Stimulated activated CD4-positive, alpha-beta T cell treated with anti-CD3 and anti-CD28 coated beads, Interleukin-4, amount 100 ng/mL, for 24 hours (primary cell): ENCODE measurements at regions not wholly inside any gene's neighbourhood (a gene's known extent, or its start where the extent isn't known, plus 50 kb on each side); places are given as distances from the start of the nearest gene placed in this dataset.

Experiments
- DNase-seq: peaks from one replicate; pipeline ENCODE4 v3.0.0-alpha.2; 2020

GRCh38 chr12:116382686-116383530, 105.4 kb upstream of the MED13L start:
- no peak for DNase-seq

- DNase-seq = no peak
These were observed 106.7 kb upstream of the MED13L start for GRCh38 chr12:116384175-116384574.

- no peak for DNase-seq
These were observed 107.4 kb upstream of the MED13L start for GRCh38 chr12:116384691-116385485.

- no peak for DNase-seq
These were observed 108.2 kb upstream of the MED13L start for GRCh38 chr12:116385486-116386217.

GRCh38 chr12:116389326-116389725, 111.8 kb upstream of the MED13L start:
- no peak for DNase-seq

- no peak for DNase-seq
These were observed 112.5 kb upstream of the MED13L start for GRCh38 chr12:116389990-116390389.

GRCh38 chr12:116390401-116391335, 113.2 kb upstream of the MED13L start:
- no peak for DNase-seq

GRCh38 chr12:116391501-116391900, 114.0 kb upstream of the MED13L start:
- DNase-seq = no peak

- no peak for DNase-seq
These were observed 114.6 kb upstream of the MED13L start for GRCh38 chr12:116392061-116392460.

GRCh38 chr12:116393255-116393654, 115.8 kb upstream of the MED13L start:
- DNase-seq = no peak

GRCh38 chr12:116393859-116394650, 116.6 kb upstream of the MED13L start:
- DNase-seq = no peak

- no peak for DNase-seq
These were observed 117.9 kb upstream of the MED13L start for GRCh38 chr12:116395396-116395795.

GRCh38 chr12:116397148-116397547, 119.7 kb upstream of the MED13L start:
- no peak for DNase-seq

- DNase-seq = no peak
These were observed 120.7 kb upstream of the MED13L start for GRCh38 chr12:116398193-116398592.

- no peak for DNase-seq
These were observed 121.6 kb upstream of the MED13L start for GRCh38 chr12:116399055-116399454.

GRCh38 chr12:116400636-116401372, 123.3 kb upstream of the MED13L start:
- no peak for DNase-seq

GRCh38 chr12:116401565-116401964, 124.1 kb upstream of the MED13L start:
- no peak for DNase-seq

GRCh38 chr12:116402163-116402939, 124.9 kb upstream of the MED13L start:
- DNase-seq = no peak

- no peak for DNase-seq
These were observed 126.1 kb upstream of the MED13L start for GRCh38 chr12:116403546-116403945.

- DNase-seq = no peak
These were observed 126.8 kb upstream of the MED13L start for GRCh38 chr12:116404247-116404646.
